ENCODE measurements at regions not wholly inside any gene's neighbourhood (a gene's known extent, or its start where the extent isn't known, plus 50 kb on each side); places are given as distances from the start of the nearest gene placed in this dataset.

DNA sequence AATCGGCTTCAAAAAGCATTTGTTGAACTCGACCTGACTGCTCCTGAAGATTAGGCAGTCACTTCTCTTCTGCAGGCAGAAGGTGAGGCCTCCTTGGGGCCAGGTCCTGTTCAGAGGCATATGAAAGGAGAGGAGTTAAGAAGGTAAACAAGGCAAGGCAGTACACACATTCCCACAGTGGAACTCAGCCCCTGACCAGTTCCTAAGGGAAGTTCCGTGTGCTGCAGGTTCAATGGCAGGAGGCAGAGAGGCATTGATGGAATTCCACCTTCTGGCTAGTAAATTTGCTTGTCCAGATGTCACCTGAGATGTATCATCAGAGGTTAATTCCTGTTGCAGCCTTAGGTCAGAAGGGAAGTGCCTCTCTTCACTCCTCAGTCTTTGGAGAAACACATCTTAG, 337.0 kb upstream of the MTNR1B start:
- ATAC-seq (no peak), FAIRE-seq (no peak), DNase-seq (ENCODE audit: low spot score) (no peak)
- in situ Hi-C loops (cut with HindIII; ENCODE audit: extremely low pct_ligation_motif_present, low pct_unique_long_range_greater_than_20kb), result no loop called here
- Histone ChIP-seq H3K4me1 (ENCODE audit: insufficient read depth, low read length) (no peaks in the 10 kb centered on the region), H3K27ac (ENCODE audit: extremely low read length, insufficient read depth, low read length) (no peak overlapping the region), H3K27me3 (ENCODE audit: control insufficient read depth in 1 of 2, insufficient read depth in 2 of 2, low read length in 2 of 2) (peaks cover 0 to 3% of the 10 kb centered on the region in 2 experiments; a peak in 2 of 5 replicates), H3K4me2 (ENCODE audit: low read depth, low read length) (no peak overlapping the region), H3K36me3 (replicated peaks in 1 of 2; ENCODE audit: control insufficient read depth in 1 of 2, insufficient read depth in 2 of 2, low read length in 2 of 2) (no peaks in the 10 kb centered on the region), H3K4me3 (replicated peaks in 1 of 3; ENCODE audit: insufficient read depth in 1 of 3, low read depth in 2 of 3, low read length in 3 of 3) (no peak overlapping the region), H3K79me2 (ENCODE audit: insufficient read depth, low read length) (no peaks in the 10 kb centered on the region), H2AFZ (ENCODE audit: low read length) (no peak overlapping the region), H3K9me3 (ENCODE audit: low read length) (no peaks in the 10 kb centered on the region), H4K20me1 (ENCODE audit: insufficient read depth, low read length) (no peaks in the 10 kb centered on the region), H3K9ac (ENCODE audit: insufficient read depth, low read depth, low read length) (no peak overlapping the region)
- ChIA-PET CTCF (ENCODE audit: low intra/inter-chr PET ratio, low total read pairs) (no interaction called here), POLR2A (no interaction called here)
- 5% methylated on average over 2 of the region's 3 CpGs for WGBS (ENCODE audit: low lambda C conversion rate)
- TF ChIP-seq FOXC1 (CRISPR knock-in tag; IDR thresholded peaks at IDR 0.05; ENCODE audit: borderline replicate concordance), result no peak
- intact Hi-C loops (cut with micrococcal nuclease; ENCODE audit: unreplicated experiment), result no loop called here
- BruUV-seq (replicated peaks), result no TSS peak

DNA sequence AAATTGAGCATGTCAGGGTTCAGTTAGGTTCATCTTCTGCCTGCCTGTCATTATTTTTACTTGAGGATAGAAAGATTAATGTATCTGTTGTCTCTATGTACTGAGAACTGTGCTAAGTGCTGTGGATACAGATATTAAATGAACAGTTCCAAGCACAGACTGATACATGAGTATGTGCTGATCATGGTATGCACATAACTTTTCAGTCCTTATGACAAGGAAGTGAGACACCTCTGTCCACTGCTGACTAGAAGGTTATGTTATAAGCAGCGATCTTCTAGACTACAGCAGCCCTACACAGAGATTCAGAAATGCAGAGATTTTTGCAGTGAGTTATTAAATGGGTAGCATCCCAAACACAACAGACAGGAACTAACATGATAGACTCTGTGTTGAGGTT, 335.6 kb upstream of the MTNR1B start:
- no peak overlapping the region for H3K4me2 ChIP-seq (ENCODE audit: low read depth, low read length)
- POLR2A ChIA-PET, result no interaction called here
- no TSS peak for BruUV-seq (replicated peaks)
- no peaks in the 10 kb centered on the region for H3K4me1 ChIP-seq (ENCODE audit: insufficient read depth, low read length)
- in situ Hi-C loops (cut with HindIII; ENCODE audit: extremely low pct_ligation_motif_present, low pct_unique_long_range_greater_than_20kb) (no loop called here), intact Hi-C loops (cut with micrococcal nuclease; ENCODE audit: unreplicated experiment) (no loop called here)
- DNase-seq (ENCODE audit: low spot score) (no peak), ATAC-seq (no peak), FAIRE-seq (no peak)
- H3K9me3 ChIP-seq (ENCODE audit: low read length), result no peaks in the 10 kb centered on the region
- H3K9ac ChIP-seq (ENCODE audit: insufficient read depth, low read depth, low read length), result no peak overlapping the region
- CTCF ChIA-PET (ENCODE audit: low intra/inter-chr PET ratio, low total read pairs), result no interaction called here
- no peaks in the 10 kb centered on the region for H3K36me3 ChIP-seq (replicated peaks in 1 of 2; ENCODE audit: control insufficient read depth in 1 of 2, insufficient read depth in 2 of 2, low read length in 2 of 2)
- no peaks in the 10 kb centered on the region for H4K20me1 ChIP-seq (ENCODE audit: insufficient read depth, low read length)
- H3K4me3 ChIP-seq (replicated peaks in 1 of 3; ENCODE audit: insufficient read depth in 1 of 3, low read depth in 2 of 3, low read length in 3 of 3), result no peak overlapping the region
- H2AFZ ChIP-seq (ENCODE audit: low read length), result no peak overlapping the region
- no peak overlapping the region for H3K27ac ChIP-seq (ENCODE audit: extremely low read length, insufficient read depth, low read length)
- H3K79me2 ChIP-seq (ENCODE audit: insufficient read depth, low read length), result no peaks in the 10 kb centered on the region
- no CpG with 5 or more reads among the region's 1 CpG for WGBS (ENCODE audit: low lambda C conversion rate)
- no peaks in the 10 kb centered on the region for H3K27me3 ChIP-seq (ENCODE audit: control insufficient read depth in 1 of 2, insufficient read depth in 2 of 2, low read length in 2 of 2)
- TF ChIP-seq, protein P1, sequence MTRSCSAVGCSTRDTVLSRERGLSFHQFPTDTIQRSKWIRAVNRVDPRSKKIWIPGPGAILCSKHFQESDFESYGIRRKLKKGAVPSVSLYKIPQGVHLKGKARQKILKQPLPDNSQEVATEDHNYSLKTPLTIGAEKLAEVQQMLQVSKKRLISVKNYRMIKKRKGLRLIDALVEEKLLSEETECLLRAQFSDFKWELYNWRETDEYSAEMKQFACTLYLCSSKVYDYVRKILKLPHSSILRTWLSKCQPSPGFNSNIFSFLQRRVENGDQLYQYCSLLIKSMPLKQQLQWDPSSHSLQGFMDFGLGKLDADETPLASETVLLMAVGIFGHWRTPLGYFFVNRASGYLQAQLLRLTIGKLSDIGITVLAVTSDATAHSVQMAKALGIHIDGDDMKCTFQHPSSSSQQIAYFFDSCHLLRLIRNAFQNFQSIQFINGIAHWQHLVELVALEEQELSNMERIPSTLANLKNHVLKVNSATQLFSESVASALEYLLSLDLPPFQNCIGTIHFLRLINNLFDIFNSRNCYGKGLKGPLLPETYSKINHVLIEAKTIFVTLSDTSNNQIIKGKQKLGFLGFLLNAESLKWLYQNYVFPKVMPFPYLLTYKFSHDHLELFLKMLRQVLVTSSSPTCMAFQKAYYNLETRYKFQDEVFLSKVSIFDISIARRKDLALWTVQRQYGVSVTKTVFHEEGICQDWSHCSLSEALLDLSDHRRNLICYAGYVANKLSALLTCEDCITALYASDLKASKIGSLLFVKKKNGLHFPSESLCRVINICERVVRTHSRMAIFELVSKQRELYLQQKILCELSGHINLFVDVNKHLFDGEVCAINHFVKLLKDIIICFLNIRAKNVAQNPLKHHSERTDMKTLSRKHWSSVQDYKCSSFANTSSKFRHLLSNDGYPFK (CRISPR knock-in tag; IDR thresholded peaks at IDR 0.05; ENCODE audit: borderline replicate concordance), result no peak
- TF ChIP-seq SETDB1 (CRISPR knock-in tag; IDR thresholded peaks at IDR 0.05; ENCODE audit: borderline replicate concordance) (no peak), ZSCAN30 (CRISPR knock-in tag; IDR thresholded peaks at IDR 0.05) (no peak), ZNF33A (CRISPR knock-in tag; IDR thresholded peaks at IDR 0.05; ENCODE audit: borderline replicate concordance) (no peak), FOXK1 (CRISPR knock-in tag; IDR thresholded peaks at IDR 0.05; ENCODE audit: borderline replicate concordance, low read depth) (no peak), ATF7-NPFF (CRISPR knock-in tag; IDR thresholded peaks at IDR 0.05; ENCODE audit: low read depth) (no peak), JUND (CRISPR knock-in tag; IDR thresholded peaks at IDR 0.05) (no peak), GABPB1 (CRISPR knock-in tag; IDR thresholded peaks at IDR 0.05) (no peak), TGIF2 (CRISPR knock-in tag; IDR thresholded peaks at IDR 0.05) (no peak), ZNF17 (CRISPR knock-in tag; IDR thresholded peaks at IDR 0.05) (no peak), ZSCAN31 (CRISPR knock-in tag; IDR thresholded peaks at IDR 0.05; ENCODE audit: low read depth) (no peak)
